ENCODE measurements at regions not wholly inside any gene's neighbourhood (a gene's known extent, or its start where the extent isn't known, plus 50 kb on each side); places are given as distances from the start of the nearest gene placed in this dataset.

- TF ChIP-seq CTCF (IDR thresholded peaks at IDR 0.05) (no peak), POLR2AphosphoS5 (IDR thresholded peaks at IDR 0.05) (no peak), POLR2A (IDR thresholded peaks at IDR 0.05) (no peak)
Measured at GRCh38 chr12:87233671-87234070, 795.5 kb downstream of the C12orf50 start.

All from upper lobe of left lung (tissue), 4 donors.